ENCODE measurements at regions not wholly inside any gene's neighbourhood (a gene's known extent, or its start where the extent isn't known, plus 50 kb on each side); places are given as distances from the start of the nearest gene placed in this dataset.

GRCh38 chr6:153368131-153368530, 237.0 kb upstream of the RGS17 start:
- Histone ChIP-seq H3K27ac (ENCODE audit: low read depth, low read length) (no peak overlapping the region), H3K9me3 (ENCODE audit: insufficient read depth, low read depth, low read length) (peaks cover 3% of the 10 kb centered on the region), H3K4me3 (ENCODE audit: insufficient read depth, low read depth, low read length) (no peak overlapping the region), H4K20me1 (ENCODE audit: insufficient read depth, low read length) (no peaks in the 10 kb centered on the region), H3K9ac (ENCODE audit: low read length) (no peak overlapping the region), H3K4me1 (ENCODE audit: insufficient read depth, low read length) (no peaks in the 10 kb centered on the region), H2AFZ (ENCODE audit: low read depth, low read length) (no peak overlapping the region), H3K36me3 (ENCODE audit: insufficient read depth, low read length) (no peaks in the 10 kb centered on the region), H3K4me2 (ENCODE audit: low read length) (no peak overlapping the region), H3K79me2 (ENCODE audit: insufficient read depth, low read length) (no peaks in the 10 kb centered on the region), H3K27me3 (ENCODE audit: insufficient read depth, low read length) (no peaks in the 10 kb centered on the region)
- Mint-ChIP-seq H3K36me3 (ENCODE audit: low read depth, unreplicated experiment) (no peaks in the 10 kb centered on the region), H3K27ac (ENCODE audit: unreplicated experiment) (no peak overlapping the region), H3K9me3 (ENCODE audit: unreplicated experiment) (no peaks in the 10 kb centered on the region), H3K4me1 (ENCODE audit: low read depth, unreplicated experiment) (no peaks in the 10 kb centered on the region), H3K4me3 (ENCODE audit: unreplicated experiment) (no peak overlapping the region), H3K27me3 (ENCODE audit: low read depth, unreplicated experiment) (no peaks in the 10 kb centered on the region)
- no peak for TF ChIP-seq EZH2 (IDR thresholded peaks at IDR 0.05; ENCODE audit: insufficient read depth, low read length)
- TF ChIP-seq CTCF (IDR thresholded peaks at IDR 0.05; ENCODE audit: insufficient read depth, low read depth, low read length) = no peak
- FAIRE-seq = no peak
- DNase-seq (ENCODE audit: low read depth) = no peak

GRCh38 chr6:153367021-153367420, 235.9 kb upstream of the RGS17 start:
- DNase-seq (ENCODE audit: low read depth) (no peak), FAIRE-seq (no peak)
- H3K27ac ChIP-seq (ENCODE audit: low read depth, low read length) = no peak overlapping the region
- H3K9me3 ChIP-seq (ENCODE audit: insufficient read depth, low read depth, low read length) = peaks cover 3% of the 10 kb centered on the region
- no peak overlapping the region for H3K4me3 Mint-ChIP-seq (ENCODE audit: unreplicated experiment)
- no peak overlapping the region for H2AFZ ChIP-seq (ENCODE audit: low read depth, low read length)
- H3K36me3 Mint-ChIP-seq (ENCODE audit: low read depth, unreplicated experiment) = no peaks in the 10 kb centered on the region
- no peak overlapping the region for H3K4me3 ChIP-seq (ENCODE audit: insufficient read depth, low read depth, low read length)
- no peaks in the 10 kb centered on the region for H3K9me3 Mint-ChIP-seq (ENCODE audit: unreplicated experiment)
- H3K79me2 ChIP-seq (ENCODE audit: insufficient read depth, low read length) = no peaks in the 10 kb centered on the region
- no peaks in the 10 kb centered on the region for H4K20me1 ChIP-seq (ENCODE audit: insufficient read depth, low read length)
- H3K27me3 Mint-ChIP-seq (ENCODE audit: low read depth, unreplicated experiment) = no peaks in the 10 kb centered on the region
- no peaks in the 10 kb centered on the region for H3K36me3 ChIP-seq (ENCODE audit: insufficient read depth, low read length)
- H3K4me2 ChIP-seq (ENCODE audit: low read length) = no peak overlapping the region
- H3K27ac Mint-ChIP-seq (ENCODE audit: unreplicated experiment) = no peak overlapping the region
- H3K4me1 ChIP-seq (ENCODE audit: insufficient read depth, low read length) = no peaks in the 10 kb centered on the region
- H3K27me3 ChIP-seq (ENCODE audit: insufficient read depth, low read length) = no peaks in the 10 kb centered on the region
- no peaks in the 10 kb centered on the region for H3K4me1 Mint-ChIP-seq (ENCODE audit: low read depth, unreplicated experiment)
- no peak overlapping the region for H3K9ac ChIP-seq (ENCODE audit: low read length)
- no peak for TF ChIP-seq CTCF (IDR thresholded peaks at IDR 0.05; ENCODE audit: insufficient read depth, low read depth, low read length)
- no peak for TF ChIP-seq EZH2 (IDR thresholded peaks at IDR 0.05; ENCODE audit: insufficient read depth, low read length)

- H3K4me1 ChIP-seq (ENCODE audit: insufficient read depth, low read length) = no peaks in the 10 kb centered on the region
- H3K4me2 ChIP-seq (ENCODE audit: low read length) = no peak overlapping the region
- no peak overlapping the region for H3K27ac Mint-ChIP-seq (ENCODE audit: unreplicated experiment)
- no peaks in the 10 kb centered on the region for H4K20me1 ChIP-seq (ENCODE audit: insufficient read depth, low read length)
- no peak for TF ChIP-seq EZH2 (IDR thresholded peaks at IDR 0.05; ENCODE audit: insufficient read depth, low read length)
- no peak for TF ChIP-seq CTCF (IDR thresholded peaks at IDR 0.05; ENCODE audit: insufficient read depth, low read depth, low read length)
- peaks cover 5% of the 10 kb centered on the region for H3K9me3 Mint-ChIP-seq (ENCODE audit: unreplicated experiment)
- H3K27me3 Mint-ChIP-seq (ENCODE audit: low read depth, unreplicated experiment) = no peaks in the 10 kb centered on the region
- no peaks in the 10 kb centered on the region for H3K9me3 ChIP-seq (ENCODE audit: insufficient read depth, low read depth, low read length)
- DNase-seq (ENCODE audit: low read depth) = no peak
- FAIRE-seq = no peak
- no peak overlapping the region for H3K27ac ChIP-seq (ENCODE audit: low read depth, low read length)
- no peak overlapping the region for H3K4me3 ChIP-seq (ENCODE audit: insufficient read depth, low read depth, low read length)
- no peak overlapping the region for H3K9ac ChIP-seq (ENCODE audit: low read length)
- no peak overlapping the region for H2AFZ ChIP-seq (ENCODE audit: low read depth, low read length)
- no peaks in the 10 kb centered on the region for H3K36me3 ChIP-seq (ENCODE audit: insufficient read depth, low read length)
- no peaks in the 10 kb centered on the region for H3K4me1 Mint-ChIP-seq (ENCODE audit: low read depth, unreplicated experiment)
- no peaks in the 10 kb centered on the region for H3K27me3 ChIP-seq (ENCODE audit: insufficient read depth, low read length)
- H3K4me3 Mint-ChIP-seq (ENCODE audit: unreplicated experiment) = no peak overlapping the region
- no peaks in the 10 kb centered on the region for H3K36me3 Mint-ChIP-seq (ENCODE audit: low read depth, unreplicated experiment)
- H3K79me2 ChIP-seq (ENCODE audit: insufficient read depth, low read length) = no peaks in the 10 kb centered on the region
Observed at GRCh38 chr6:153357391-153357790, 226.3 kb upstream of the RGS17 start.
